ENCODE measurements at regions not wholly inside any gene's neighbourhood (a gene's known extent, or its start where the extent isn't known, plus 50 kb on each side); places are given as distances from the start of the nearest gene placed in this dataset.

DNA sequence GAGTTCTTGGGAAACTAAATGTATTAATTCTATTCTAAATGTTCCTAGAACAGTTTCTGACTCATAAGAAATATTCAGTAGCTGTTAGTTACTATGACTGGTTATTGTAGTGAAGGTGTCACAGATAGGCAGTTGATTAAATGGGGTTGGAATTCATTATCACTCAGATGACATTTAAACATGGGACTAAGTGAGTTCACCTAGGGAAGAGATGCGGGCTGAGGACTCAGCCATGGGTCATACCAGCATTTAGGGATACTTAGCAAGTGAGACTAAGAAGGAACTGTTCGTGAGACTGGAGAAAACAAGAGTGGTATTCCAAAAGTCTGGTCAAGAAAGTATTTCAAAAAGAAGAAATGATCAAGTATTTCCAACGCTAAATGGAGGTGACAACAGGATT lies 125.1 kb upstream of the ADGRL4 start:
- Histone ChIP-seq H3K27me3 (ENCODE audit: control insufficient read depth, insufficient read depth, low read length) (no peaks in the 10 kb centered on the region), H3K36me3 (ENCODE audit: control insufficient read depth, insufficient read depth, low read length) (no peaks in the 10 kb centered on the region)

DNA sequence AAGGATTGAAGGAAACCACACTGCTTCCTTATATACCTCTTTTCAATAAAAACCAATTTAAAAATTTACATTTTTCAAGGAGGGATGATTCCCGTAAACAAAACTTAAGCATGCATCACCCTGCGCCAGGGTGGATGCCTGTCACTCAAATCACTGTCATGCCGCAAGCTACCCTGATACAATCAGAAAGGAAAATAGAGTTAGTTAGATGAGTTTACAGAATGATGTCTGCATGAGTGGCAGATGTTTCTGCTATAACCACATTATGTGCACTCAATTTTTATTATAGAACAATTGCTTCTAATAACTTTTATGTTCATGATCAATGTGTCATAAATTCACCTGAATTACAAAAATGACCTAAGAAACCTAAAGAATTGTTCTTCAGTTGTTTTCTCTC lies 123.4 kb upstream of the ADGRL4 start:
- H3K9ac ChIP-seq (ENCODE audit: low read depth, low read length), result no peak overlapping the region
- no peaks in the 10 kb centered on the region for H3K27me3 ChIP-seq (ENCODE audit: control insufficient read depth, insufficient read depth, low read length)
- H3K9me3 ChIP-seq (ENCODE audit: control insufficient read depth, insufficient read depth, low read length), result no peaks in the 10 kb centered on the region
- no peaks in the 10 kb centered on the region for H3K4me1 ChIP-seq (ENCODE audit: control insufficient read depth, insufficient read depth, low read length)
- H3K36me3 ChIP-seq (ENCODE audit: control insufficient read depth, insufficient read depth, low read length), result no peaks in the 10 kb centered on the region
- H3K4me3 ChIP-seq (ENCODE audit: low read depth, low read length), result no peak overlapping the region
- no peak overlapping the region for H3K27ac ChIP-seq (ENCODE audit: low read depth, low read length)

More for the DNA sequence above, 125.1 kb upstream of the ADGRL4 start:
- H3K9ac ChIP-seq (ENCODE audit: low read depth, low read length), result no peak overlapping the region
- H3K4me3 ChIP-seq (ENCODE audit: low read depth, low read length), result no peak overlapping the region
- no peaks in the 10 kb centered on the region for H3K4me1 ChIP-seq (ENCODE audit: control insufficient read depth, insufficient read depth, low read length)
- no peak overlapping the region for H3K27ac ChIP-seq (ENCODE audit: low read depth, low read length)
- peaks cover 8% of the 10 kb centered on the region; the same call in 1 of the 2 replicates for H3K9me3 ChIP-seq (ENCODE audit: control insufficient read depth, insufficient read depth, low read length)

DNA sequence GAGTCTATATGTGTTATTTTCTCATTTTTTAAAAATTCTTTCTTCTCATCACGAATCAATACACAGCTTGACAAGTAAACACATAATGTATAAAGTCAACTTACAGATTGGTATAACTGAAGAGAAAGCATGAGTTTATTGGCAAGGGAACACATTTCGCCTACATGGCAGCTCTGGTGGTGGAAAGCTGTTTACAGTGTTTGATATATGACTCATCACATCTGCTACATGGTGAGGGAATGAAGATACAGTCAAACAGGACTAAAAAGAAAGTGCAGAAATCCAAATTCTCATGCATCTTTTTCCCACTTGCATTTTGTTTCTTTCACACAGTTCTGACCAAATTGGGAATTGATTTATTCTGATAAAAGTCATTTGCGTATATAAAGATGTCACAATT lies 122.2 kb upstream of the ADGRL4 start:
- H3K9me3 ChIP-seq (ENCODE audit: control insufficient read depth, insufficient read depth, low read length), result no peaks in the 10 kb centered on the region
- no peak overlapping the region for H3K27ac ChIP-seq (ENCODE audit: low read depth, low read length)
- no peaks in the 10 kb centered on the region for H3K36me3 ChIP-seq (ENCODE audit: control insufficient read depth, insufficient read depth, low read length)
- no peaks in the 10 kb centered on the region for H3K4me1 ChIP-seq (ENCODE audit: control insufficient read depth, insufficient read depth, low read length)
- no peaks in the 10 kb centered on the region for H3K27me3 ChIP-seq (ENCODE audit: control insufficient read depth, insufficient read depth, low read length)
- H3K9ac ChIP-seq (ENCODE audit: low read depth, low read length), result no peak overlapping the region
- no peak overlapping the region for H3K4me3 ChIP-seq (ENCODE audit: low read depth, low read length)

DNA sequence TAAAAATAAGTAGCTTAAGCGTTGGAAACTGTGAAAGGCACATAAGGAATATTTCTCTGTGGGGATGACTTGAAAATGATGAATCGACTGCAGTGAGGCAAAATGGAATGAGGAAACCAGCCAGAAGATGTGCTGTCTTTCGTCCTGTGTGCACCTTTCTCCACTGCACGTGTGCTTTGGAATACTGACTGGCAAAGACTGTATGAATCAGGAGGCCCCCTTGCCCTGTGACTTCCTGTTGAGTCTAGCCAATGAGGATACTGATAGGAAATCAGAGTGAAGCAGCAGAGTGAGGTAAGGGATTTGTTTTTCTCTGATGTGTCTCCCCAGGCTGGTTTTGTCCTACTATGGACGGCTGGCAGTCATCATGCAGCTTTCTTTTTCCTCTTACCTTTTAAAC lies 118.2 kb upstream of the ADGRL4 start:
- Histone ChIP-seq H3K4me1 (ENCODE audit: control insufficient read depth, insufficient read depth, low read length) (no peaks in the 10 kb centered on the region), H3K9me3 (ENCODE audit: control insufficient read depth, insufficient read depth, low read length) (no peaks in the 10 kb centered on the region), H3K36me3 (ENCODE audit: control insufficient read depth, insufficient read depth, low read length) (no peaks in the 10 kb centered on the region), H3K9ac (ENCODE audit: low read depth, low read length) (no peak overlapping the region), H3K27ac (ENCODE audit: low read depth, low read length) (no peak overlapping the region), H3K4me3 (ENCODE audit: low read depth, low read length) (no peak overlapping the region), H3K27me3 (ENCODE audit: control insufficient read depth, insufficient read depth, low read length) (no peaks in the 10 kb centered on the region)

DNA sequence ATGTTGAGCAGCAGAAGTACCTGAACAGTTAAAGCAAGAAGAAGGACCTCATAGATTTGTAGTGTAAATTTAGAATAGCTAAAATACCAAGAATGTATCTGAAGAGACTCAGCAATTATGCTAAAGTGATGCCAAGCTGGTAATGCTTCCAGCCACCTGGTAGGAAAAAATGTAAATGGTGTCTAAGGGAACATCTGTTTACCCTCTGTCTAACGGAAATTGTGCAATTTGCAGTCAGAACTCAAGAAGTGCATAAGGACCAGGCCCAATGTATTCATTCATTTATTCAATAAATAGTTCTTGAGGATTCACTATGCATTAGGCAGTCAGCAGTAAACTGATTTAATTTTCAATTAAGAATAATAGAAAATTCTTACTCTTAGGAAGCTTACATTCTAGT lies 116.0 kb upstream of the ADGRL4 start:
- Histone ChIP-seq H3K36me3 (ENCODE audit: control insufficient read depth, insufficient read depth, low read length) (no peaks in the 10 kb centered on the region), H3K4me1 (ENCODE audit: control insufficient read depth, insufficient read depth, low read length) (no peaks in the 10 kb centered on the region), H3K4me3 (ENCODE audit: low read depth, low read length) (no peak overlapping the region), H3K9me3 (ENCODE audit: control insufficient read depth, insufficient read depth, low read length) (no peaks in the 10 kb centered on the region), H3K9ac (ENCODE audit: low read depth, low read length) (no peak overlapping the region), H3K27ac (ENCODE audit: low read depth, low read length) (no peak overlapping the region), H3K27me3 (ENCODE audit: control insufficient read depth, insufficient read depth, low read length) (no peaks in the 10 kb centered on the region)

DNA sequence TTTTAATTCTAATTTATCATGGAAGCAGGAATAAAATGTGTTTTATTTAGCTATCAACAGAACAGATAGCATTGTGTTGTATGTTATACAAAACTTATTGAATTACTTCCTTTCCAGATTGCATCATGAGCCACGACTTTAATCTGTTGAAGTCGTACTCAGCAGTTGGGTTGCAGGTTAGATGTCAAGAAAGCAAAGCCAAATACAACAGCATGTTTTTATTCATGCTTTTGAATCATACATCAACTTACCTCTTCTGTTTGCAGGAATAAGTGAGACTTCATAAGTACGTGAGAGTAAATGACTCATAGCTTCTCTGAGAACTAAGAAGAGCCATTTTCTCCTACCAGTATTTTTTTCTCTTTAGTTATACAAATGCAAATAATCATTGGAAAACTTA lies 110.8 kb upstream of the ADGRL4 start:
- H3K27me3 ChIP-seq (ENCODE audit: control insufficient read depth, insufficient read depth, low read length), result no peaks in the 10 kb centered on the region
- H3K9me3 ChIP-seq (ENCODE audit: control insufficient read depth, insufficient read depth, low read length), result no peaks in the 10 kb centered on the region
- no peak overlapping the region for H3K9ac ChIP-seq (ENCODE audit: low read depth, low read length)
- H3K36me3 ChIP-seq (ENCODE audit: control insufficient read depth, insufficient read depth, low read length), result no peaks in the 10 kb centered on the region
- no peak overlapping the region for H3K4me3 ChIP-seq (ENCODE audit: low read depth, low read length)
- H3K4me1 ChIP-seq (ENCODE audit: control insufficient read depth, insufficient read depth, low read length), result no peaks in the 10 kb centered on the region
- no peak overlapping the region for H3K27ac ChIP-seq (ENCODE audit: low read depth, low read length)

DNA sequence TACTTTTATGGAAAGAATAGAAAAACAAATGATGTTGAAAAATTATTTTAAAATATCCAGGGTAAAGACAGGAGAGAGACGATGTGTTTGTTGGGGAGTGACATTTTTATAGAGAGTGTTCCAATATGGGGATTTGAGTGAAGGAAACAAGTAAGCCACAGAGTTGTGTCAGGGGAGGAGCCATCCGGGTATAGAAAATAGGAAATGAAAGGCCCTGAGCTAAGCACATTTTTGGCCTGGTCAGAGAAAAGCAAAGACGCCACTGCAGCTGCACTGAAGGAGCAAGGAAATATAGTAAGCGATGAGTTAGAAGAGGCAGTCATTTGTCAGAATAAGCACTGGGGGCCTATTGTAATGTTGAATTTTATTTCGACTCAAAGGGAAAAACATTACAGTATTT lies 107.3 kb upstream of the ADGRL4 start:
- Histone ChIP-seq H3K36me3 (ENCODE audit: control insufficient read depth, insufficient read depth, low read length) (no peaks in the 10 kb centered on the region), H3K4me3 (ENCODE audit: low read depth, low read length) (no peak overlapping the region), H3K27ac (ENCODE audit: low read depth, low read length) (no peak overlapping the region), H3K27me3 (ENCODE audit: control insufficient read depth, insufficient read depth, low read length) (no peaks in the 10 kb centered on the region), H3K9me3 (ENCODE audit: control insufficient read depth, insufficient read depth, low read length) (no peaks in the 10 kb centered on the region), H3K4me1 (ENCODE audit: control insufficient read depth, insufficient read depth, low read length) (no peaks in the 10 kb centered on the region), H3K9ac (ENCODE audit: low read depth, low read length) (no peak overlapping the region)

DNA sequence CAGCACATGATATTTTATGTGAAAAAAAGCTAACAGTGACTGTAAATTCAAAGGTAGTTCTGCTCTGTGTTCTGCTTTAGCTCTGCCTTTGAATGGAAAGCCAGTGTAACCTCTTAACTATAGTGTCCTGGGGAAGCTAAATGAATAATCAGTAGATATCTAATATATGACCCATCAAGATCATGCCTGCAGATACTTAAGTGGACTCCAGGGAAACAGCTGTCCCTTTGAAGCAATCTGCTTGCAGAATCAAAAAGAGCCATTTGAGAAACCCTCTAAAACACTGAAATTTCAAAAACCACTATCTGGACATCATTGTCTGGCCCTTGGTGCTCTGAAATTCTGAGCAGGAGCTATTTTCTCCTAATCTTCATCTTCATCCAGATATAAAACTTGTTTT lies 104.2 kb upstream of the ADGRL4 start:
- Histone ChIP-seq H3K36me3 (ENCODE audit: control insufficient read depth, insufficient read depth, low read length) (no peaks in the 10 kb centered on the region), H3K27me3 (ENCODE audit: control insufficient read depth, insufficient read depth, low read length) (no peaks in the 10 kb centered on the region), H3K4me3 (ENCODE audit: low read depth, low read length) (no peak overlapping the region), H3K27ac (ENCODE audit: low read depth, low read length) (no peak overlapping the region), H3K9me3 (ENCODE audit: control insufficient read depth, insufficient read depth, low read length) (no peaks in the 10 kb centered on the region), H3K4me1 (ENCODE audit: control insufficient read depth, insufficient read depth, low read length) (no peaks in the 10 kb centered on the region), H3K9ac (ENCODE audit: low read depth, low read length) (no peak overlapping the region)

DNA sequence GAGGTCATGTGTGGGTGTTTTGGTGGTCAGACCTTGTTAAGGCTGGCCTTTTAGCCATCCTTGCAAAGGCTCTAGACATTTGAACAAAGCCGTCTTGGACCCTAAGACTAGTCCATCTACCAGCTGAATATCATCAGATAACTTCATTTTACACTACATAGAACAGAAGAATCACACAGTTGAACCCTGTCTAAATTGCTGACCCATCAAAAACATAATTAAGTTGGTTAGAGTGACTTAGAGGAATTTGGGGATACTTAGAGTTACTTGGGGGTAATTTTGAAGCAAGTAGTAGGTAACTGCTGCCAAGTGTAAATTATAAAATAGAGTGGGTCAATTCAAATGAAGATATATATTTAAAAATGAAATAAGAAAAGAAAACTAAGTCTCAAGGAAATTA lies 102.9 kb upstream of the ADGRL4 start:
- no peaks in the 10 kb centered on the region for H3K9me3 ChIP-seq (ENCODE audit: control insufficient read depth, insufficient read depth, low read length)

DNA sequence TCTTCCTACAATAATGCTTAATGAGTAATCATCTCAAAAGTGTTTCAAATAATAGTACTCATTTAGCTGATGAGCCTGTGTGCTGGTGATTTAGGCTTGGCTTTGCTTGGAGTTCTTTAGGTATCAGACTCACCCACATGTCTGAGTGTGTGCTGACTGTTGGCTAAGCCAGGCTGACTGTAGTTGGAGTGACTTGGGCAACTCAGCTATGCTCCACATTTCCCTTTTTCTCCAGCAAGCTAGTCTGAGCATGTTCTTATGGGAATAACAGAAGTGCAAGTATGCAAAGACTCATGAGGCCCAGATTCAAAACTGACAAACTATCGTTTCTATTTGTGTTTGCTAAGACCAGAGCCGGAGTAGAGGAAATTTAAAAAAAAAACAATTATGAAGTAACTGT lies 99.0 kb upstream of the ADGRL4 start:
- Histone ChIP-seq H3K4me1 (ENCODE audit: control insufficient read depth, insufficient read depth, low read length) (no peaks in the 10 kb centered on the region), H3K36me3 (ENCODE audit: control insufficient read depth, insufficient read depth, low read length) (no peaks in the 10 kb centered on the region), H3K9me3 (ENCODE audit: control insufficient read depth, insufficient read depth, low read length) (no peaks in the 10 kb centered on the region), H3K27ac (ENCODE audit: low read depth, low read length) (no peak overlapping the region), H3K9ac (ENCODE audit: low read depth, low read length) (no peak overlapping the region), H3K27me3 (ENCODE audit: control insufficient read depth, insufficient read depth, low read length) (no peaks in the 10 kb centered on the region), H3K4me3 (ENCODE audit: low read depth, low read length) (no peak overlapping the region)

More for the DNA sequence above, 102.9 kb upstream of the ADGRL4 start:
- Histone ChIP-seq H3K27me3 (ENCODE audit: control insufficient read depth, insufficient read depth, low read length) (no peaks in the 10 kb centered on the region), H3K4me3 (ENCODE audit: low read depth, low read length) (no peak overlapping the region), H3K27ac (ENCODE audit: low read depth, low read length) (no peak overlapping the region), H3K9ac (ENCODE audit: low read depth, low read length) (no peak overlapping the region), H3K4me1 (ENCODE audit: control insufficient read depth, insufficient read depth, low read length) (no peaks in the 10 kb centered on the region), H3K36me3 (ENCODE audit: control insufficient read depth, insufficient read depth, low read length) (no peaks in the 10 kb centered on the region)

DNA sequence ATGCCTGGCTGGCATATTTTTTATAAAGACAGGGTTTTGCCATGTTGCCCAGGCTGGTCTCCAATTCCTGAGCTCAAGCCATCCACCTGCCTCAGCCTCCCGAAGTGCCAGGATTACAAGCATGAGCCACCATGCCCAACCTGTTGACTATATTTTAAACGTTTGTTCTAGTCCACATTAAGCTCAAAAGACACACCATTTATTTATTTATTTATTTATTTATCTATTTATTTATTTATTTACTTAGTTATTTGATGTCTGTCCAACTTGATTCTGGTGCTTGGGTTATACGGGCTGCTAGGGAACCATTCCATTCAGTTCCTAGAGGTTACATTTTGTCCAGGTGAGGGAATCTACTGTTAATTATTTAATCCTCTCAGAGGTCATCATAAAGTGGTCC lies 98.1 kb upstream of the ADGRL4 start:
- no peaks in the 10 kb centered on the region for H3K27me3 ChIP-seq (ENCODE audit: control insufficient read depth, insufficient read depth, low read length)
- H3K36me3 ChIP-seq (ENCODE audit: control insufficient read depth, insufficient read depth, low read length), result no peaks in the 10 kb centered on the region
- H3K9me3 ChIP-seq (ENCODE audit: control insufficient read depth, insufficient read depth, low read length), result no peaks in the 10 kb centered on the region

DNA sequence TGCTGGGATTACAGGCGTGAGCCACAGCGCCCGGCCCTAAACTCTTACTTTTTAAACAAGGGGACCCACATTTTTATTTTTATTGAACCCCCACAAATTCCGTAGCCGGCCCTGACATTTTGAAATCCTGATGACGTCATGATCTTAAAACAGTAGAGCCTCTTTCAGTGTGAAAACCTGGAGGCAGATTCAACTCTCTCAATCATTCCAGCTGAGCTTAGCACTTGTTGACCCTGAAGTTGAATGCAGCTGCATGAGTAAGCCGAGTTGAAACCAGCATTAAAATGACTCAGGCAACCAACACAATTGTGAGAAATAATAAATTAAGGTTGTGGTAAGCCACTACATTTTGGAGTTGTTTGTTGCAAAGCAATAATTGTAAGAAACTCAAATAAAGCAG lies 93.9 kb upstream of the ADGRL4 start:
- Histone ChIP-seq H3K9me3 (ENCODE audit: control insufficient read depth, insufficient read depth, low read length) (no peaks in the 10 kb centered on the region), H3K4me3 (ENCODE audit: low read depth, low read length) (no peak overlapping the region), H3K27me3 (ENCODE audit: control insufficient read depth, insufficient read depth, low read length) (no peaks in the 10 kb centered on the region), H3K4me1 (ENCODE audit: control insufficient read depth, insufficient read depth, low read length) (no peaks in the 10 kb centered on the region), H3K9ac (ENCODE audit: low read depth, low read length) (no peak overlapping the region), H3K36me3 (ENCODE audit: control insufficient read depth, insufficient read depth, low read length) (no peaks in the 10 kb centered on the region), H3K27ac (ENCODE audit: low read depth, low read length) (no peak overlapping the region)

More for the DNA sequence above, 98.1 kb upstream of the ADGRL4 start:
- Histone ChIP-seq H3K4me1 (ENCODE audit: control insufficient read depth, insufficient read depth, low read length) (no peaks in the 10 kb centered on the region), H3K27ac (ENCODE audit: low read depth, low read length) (no peak overlapping the region), H3K4me3 (ENCODE audit: low read depth, low read length) (no peak overlapping the region), H3K9ac (ENCODE audit: low read depth, low read length) (no peak overlapping the region)

Measured in HUES48 (cell line).